ENCODE measurements at regions not wholly inside any gene's neighbourhood (a gene's known extent, or its start where the extent isn't known, plus 50 kb on each side); places are given as distances from the start of the nearest gene placed in this dataset.

- DNase-seq (ENCODE audit: low read depth) = no peak
- H3K4me3 ChIP-seq (ENCODE audit: low read length) = no peak overlapping the region
- TF ChIP-seq CTCF (conservative IDR thresholded peaks at IDR 0.05; ENCODE audit: low read length) = no peak
Measured at GRCh38 chr2:22737144-22737543, 647.8 kb upstream of the KLHL29 start.

GRCh38 chr2:22741216-22741615, 643.8 kb upstream of the KLHL29 start:
- H3K4me3 ChIP-seq (ENCODE audit: low read length) = no peak overlapping the region
- DNase-seq (ENCODE audit: low read depth) = no peak
- no peak for TF ChIP-seq CTCF (conservative IDR thresholded peaks at IDR 0.05; ENCODE audit: low read length)

- no peak for DNase-seq (ENCODE audit: low read depth)
- TF ChIP-seq CTCF (conservative IDR thresholded peaks at IDR 0.05; ENCODE audit: low read length) = no peak
Measured at GRCh38 chr2:22748909-22749308, 636.1 kb upstream of the KLHL29 start.

GRCh38 chr2:22753476-22753875, 631.5 kb upstream of the KLHL29 start:
- DNase-seq (ENCODE audit: low read depth) = no peak
- H3K4me3 ChIP-seq (ENCODE audit: low read length) = no peak overlapping the region
- TF ChIP-seq CTCF (conservative IDR thresholded peaks at IDR 0.05; ENCODE audit: low read length) = no peak

More at GRCh38 chr2:22748909-22749308, 636.1 kb upstream of the KLHL29 start:
- no peak overlapping the region for H3K4me3 ChIP-seq (ENCODE audit: low read length)

- no peak overlapping the region for H3K4me3 ChIP-seq (ENCODE audit: low read length)
- TF ChIP-seq CTCF (conservative IDR thresholded peaks at IDR 0.05; ENCODE audit: low read length) = no peak
- DNase-seq (ENCODE audit: low read depth) = no peak
Measured at GRCh38 chr2:22756276-22757043, 628.5 kb upstream of the KLHL29 start.

- no peak for DNase-seq (ENCODE audit: low read depth)
- no peak overlapping the region for H3K4me3 ChIP-seq (ENCODE audit: low read length)
- TF ChIP-seq CTCF (conservative IDR thresholded peaks at IDR 0.05; ENCODE audit: low read length) = no peak
Measured at GRCh38 chr2:22769497-22769896, 615.5 kb upstream of the KLHL29 start.

- DNase-seq (ENCODE audit: low read depth) = no peak
- H3K4me3 ChIP-seq (ENCODE audit: low read length) = no peak overlapping the region
Measured at GRCh38 chr2:22784566-22784965, 600.4 kb upstream of the KLHL29 start.

More at GRCh38 chr2:22784566-22784965, 600.4 kb upstream of the KLHL29 start:
- no peak for TF ChIP-seq CTCF (conservative IDR thresholded peaks at IDR 0.05; ENCODE audit: low read length)

Measured in AG10803 (cell line).